NOMO-1 (cell line): ENCODE measurements at regions not wholly inside any gene's neighbourhood (a gene's known extent, or its start where the extent isn't known, plus 50 kb on each side); places are given as distances from the start of the nearest gene placed in this dataset.
A peak's percentile ranks its signal among the peaks of the same experiment; 100 is the strongest.
"Not testable (repeated sequence)": the region's sequence is repeated elsewhere in the genome, so short reads cannot be mapped to it uniquely, and the experiment has no call there.

Source experiments
- DNase-seq, 2 experiments: peaks; one replicate each; lab custom pipeline; 2025; ENCODE audit not compliant: unreplicated experiment in 2 of 2; lab: John Stamatoyannopoulos, UW

GRCh38 chr16:11414815-11415775 lies 69.8 kb downstream of the RMI2 start:
- no peak for DNase-seq

- DNase-seq, result no peak
These were observed 71.2 kb downstream of the RMI2 start for GRCh38 chr16:11416228-11417001.

- no peak for DNase-seq
These were observed 72.2 kb downstream of the RMI2 start for GRCh38 chr16:11417487-11417886.

- DNase-seq, result no peak
These were observed 73.2 kb downstream of the RMI2 start for GRCh38 chr16:11418506-11418905.

GRCh38 chr16:11420067-11420466 lies 74.8 kb downstream of the RMI2 start:
- DNase-seq, result not testable (repeated sequence)

- no peak for DNase-seq
These were observed 75.6 kb downstream of the RMI2 start for GRCh38 chr16:11420895-11421294.

- DNase-seq, result no peak
These were observed 77.4 kb downstream of the RMI2 start for GRCh38 chr16:11422381-11423314.

- peak; percentile 30 to 35 for DNase-seq
These were observed 78.3 kb downstream of the RMI2 start for GRCh38 chr16:11423315-11424117.

GRCh38 chr16:11424118-11424460 lies 78.8 kb downstream of the RMI2 start:
- DNase-seq, result no peak

GRCh38 chr16:11425140-11425539 lies 79.9 kb downstream of the RMI2 start:
- no peak for DNase-seq

GRCh38 chr16:11428623-11428953 lies 83.3 kb downstream of the RMI2 start:
- DNase-seq, result no peak

- DNase-seq, result peak in 1 of 2 experiments; percentile 5
These were observed 83.9 kb downstream of the RMI2 start for GRCh38 chr16:11429123-11429522.

GRCh38 chr16:11429823-11430222 lies 84.6 kb downstream of the RMI2 start:
- no peak for DNase-seq

GRCh38 chr16:11430601-11431317 lies 85.5 kb downstream of the RMI2 start:
- DNase-seq, result no peak

GRCh38 chr16:11431915-11432465 lies 86.7 kb downstream of the RMI2 start:
- DNase-seq, result no peak

- no peak for DNase-seq
These were observed 87.7 kb downstream of the RMI2 start for GRCh38 chr16:11432856-11433395.

- DNase-seq, result no peak
These were observed 90.3 kb downstream of the RMI2 start for GRCh38 chr16:11435576-11435975.

- DNase-seq, result no peak
These were observed 91.8 kb downstream of the RMI2 start for GRCh38 chr16:11437069-11437468.
